ENCODE measurements at regions not wholly inside any gene's neighbourhood (a gene's known extent, or its start where the extent isn't known, plus 50 kb on each side); places are given as distances from the start of the nearest gene placed in this dataset.
"Not testable (repeated sequence)": the region's sequence is repeated elsewhere in the genome, so short reads cannot be mapped to it uniquely, and the experiment has no call there.

- no peak overlapping the region for H3K4me3 ChIP-seq (ENCODE audit: low read depth, low read length)
- TF ChIP-seq CTCF (IDR thresholded peaks at IDR 0.05; ENCODE audit: borderline replicate concordance, insufficient read depth, low read depth, low read length): no peak
These were observed 200.3 kb downstream of the HTR1B start for GRCh38 chr6:77263003-77263402.

- not testable (repeated sequence) for H3K4me3 ChIP-seq (ENCODE audit: low read depth, low read length)
These were observed 211.5 kb downstream of the HTR1B start for GRCh38 chr6:77251801-77252200.

GRCh38 chr6:77249560-77249959, 213.7 kb downstream of the HTR1B start:
- no peak overlapping the region for H3K4me3 ChIP-seq (ENCODE audit: low read depth, low read length)
- no peak for TF ChIP-seq CTCF (IDR thresholded peaks at IDR 0.05; ENCODE audit: borderline replicate concordance, insufficient read depth, low read depth, low read length)

- no peak for TF ChIP-seq CTCF (IDR thresholded peaks at IDR 0.05; ENCODE audit: borderline replicate concordance, insufficient read depth, low read depth, low read length)
- no peak overlapping the region for H3K4me3 ChIP-seq (ENCODE audit: low read depth, low read length)
These were observed 218.3 kb downstream of the HTR1B start for GRCh38 chr6:77245026-77245425.

- no peak for TF ChIP-seq CTCF (IDR thresholded peaks at IDR 0.05; ENCODE audit: borderline replicate concordance, insufficient read depth, low read depth, low read length)
- H3K4me3 ChIP-seq (ENCODE audit: low read depth, low read length): no peak overlapping the region
These were observed 231.6 kb downstream of the HTR1B start for GRCh38 chr6:77231438-77232305.

GRCh38 chr6:77228279-77228678, 235.0 kb downstream of the HTR1B start:
- no peak for TF ChIP-seq CTCF (IDR thresholded peaks at IDR 0.05; ENCODE audit: borderline replicate concordance, insufficient read depth, low read depth, low read length)
- H3K4me3 ChIP-seq (ENCODE audit: low read depth, low read length): no peak overlapping the region

- H3K4me3 ChIP-seq (ENCODE audit: low read depth, low read length): no peak overlapping the region
- no peak for TF ChIP-seq CTCF (IDR thresholded peaks at IDR 0.05; ENCODE audit: borderline replicate concordance, insufficient read depth, low read depth, low read length)
These were observed 245.4 kb downstream of the HTR1B start for GRCh38 chr6:77217896-77218295.

Data from GM12875 (cell line).